Natural killer cell treated with Interleukin-12 subunit alpha and Interleukin-12 subunit beta and Interleukin-15 and Interleukin-18, amount 100 ng/mL, for 72 hours (primary cell): ENCODE measurements at regions not wholly inside any gene's neighbourhood (a gene's known extent, or its start where the extent isn't known, plus 50 kb on each side); places are given as distances from the start of the nearest gene placed in this dataset.

Experiments used
- ATAC-seq, 2 donors: fragments of 150-1000 bp; cut with Tn5 transposase in 1 of 2; sonication (Bioruptor Pico), chemical (Tn5 transposase) in 1 of 2; 2 replicates each; pipeline ENCODE4 v1.10.0; 2021
- DNase-seq: peaks from one replicate; pipeline ENCODE4 v3.0.0; 2022; ENCODE audit warnings: low spot score
- H3K27ac Mint-ChIP-seq, 2 donors: 1 replicate in 1 of 2; 2 replicates in 1 of 2; pipeline ENCODE4 v1.8.0; 2022; ENCODE audit warnings: mixed read lengths in 2 of 2, mild to moderate bottlenecking in 1 of 2, moderate library complexity in 1 of 2
- H3K27me3 Mint-ChIP-seq, 2 donors: 1 replicate in 1 of 2; 2 replicates in 1 of 2; pipeline ENCODE4 v1.8.0; 2022; ENCODE audit warnings: mixed read lengths in 2 of 2
- H3K36me3 Mint-ChIP-seq: one replicate; pipeline ENCODE4 v1.8.0; 2022; ENCODE audit warnings: mixed read lengths
- H3K4me1 Mint-ChIP-seq, 2 donors: 1 replicate in 1 of 2; 2 replicates in 1 of 2; pipeline ENCODE4 v1.8.0; 2022; ENCODE audit warnings: low read depth in 2 of 2, mixed read lengths in 2 of 2, mild to moderate bottlenecking in 1 of 2
- H3K4me3 Mint-ChIP-seq: one replicate; pipeline ENCODE4 v1.8.0; 2022; ENCODE audit warnings: mixed read lengths
- H3K9me3 Mint-ChIP-seq: 2 replicates; pipeline ENCODE4 v1.8.0; 2022; ENCODE audit warnings: mixed read lengths

DNA sequence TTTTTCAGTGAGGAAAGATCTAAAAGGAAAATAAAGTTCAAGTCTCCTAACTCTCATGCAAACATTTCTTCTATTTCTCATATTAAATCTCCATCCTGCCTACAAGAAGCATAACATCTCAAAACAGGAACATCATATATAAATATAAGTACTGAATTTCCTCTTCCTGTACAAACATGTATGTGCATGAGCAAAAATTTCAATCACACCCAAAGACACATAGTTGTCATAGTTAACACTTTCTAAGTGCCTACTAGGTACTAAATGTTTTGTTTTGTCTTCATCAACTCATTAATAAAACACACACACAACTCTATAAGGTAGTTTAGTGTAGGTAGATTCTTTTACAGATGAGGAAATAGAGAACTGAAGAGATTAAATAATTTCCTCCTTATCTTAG, 237.1 kb upstream of the ADGRL2 start:
- Mint-ChIP-seq H3K4me3 (no peak overlapping the region), H3K36me3 (no peaks in the 10 kb centered on the region), H3K4me1 (no peaks in the 10 kb centered on the region), H3K9me3 (peaks cover 10% of the 10 kb centered on the region), H3K27me3 (no peaks in the 10 kb centered on the region), H3K27ac (no peak overlapping the region)
- no peak for ATAC-seq
- no peak for DNase-seq

DNA sequence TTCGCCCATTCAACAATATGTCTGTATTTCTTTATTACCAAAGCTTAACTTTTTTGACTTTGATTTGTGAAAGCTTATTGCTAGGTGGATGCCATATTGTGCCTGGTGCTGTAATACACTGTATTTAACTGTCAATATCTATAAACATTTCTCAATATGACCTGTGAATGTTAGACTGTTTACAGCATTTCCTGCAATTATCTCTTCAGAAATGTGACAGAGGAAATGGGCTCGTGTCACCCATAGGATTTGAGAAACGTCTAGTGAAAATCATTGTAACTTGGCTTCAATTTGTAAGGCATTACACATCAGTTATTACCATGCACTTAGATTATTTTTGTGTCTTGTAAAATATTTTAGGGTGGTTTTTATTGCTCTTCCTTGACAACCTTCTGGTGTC, 237.8 kb upstream of the ADGRL2 start:
- H3K27me3 Mint-ChIP-seq: no peaks in the 10 kb centered on the region
- peaks cover 10% of the 10 kb centered on the region for H3K9me3 Mint-ChIP-seq
- H3K36me3 Mint-ChIP-seq: no peaks in the 10 kb centered on the region
- H3K27ac Mint-ChIP-seq: no peak overlapping the region
- H3K4me1 Mint-ChIP-seq: no peaks in the 10 kb centered on the region
- ATAC-seq: no peak
- H3K4me3 Mint-ChIP-seq: no peak overlapping the region
- DNase-seq: no peak

- Mint-ChIP-seq H3K27ac (no peak overlapping the region), H3K27me3 (no peaks in the 10 kb centered on the region), H3K9me3 (peaks cover 11% of the 10 kb centered on the region), H3K4me3 (no peak overlapping the region), H3K36me3 (no peaks in the 10 kb centered on the region), H3K4me1 (no peaks in the 10 kb centered on the region)
- no peak for DNase-seq
- ATAC-seq: no peak
Measured at GRCh38 chr1:81560629-81561028, 240.1 kb upstream of the ADGRL2 start.

DNA sequence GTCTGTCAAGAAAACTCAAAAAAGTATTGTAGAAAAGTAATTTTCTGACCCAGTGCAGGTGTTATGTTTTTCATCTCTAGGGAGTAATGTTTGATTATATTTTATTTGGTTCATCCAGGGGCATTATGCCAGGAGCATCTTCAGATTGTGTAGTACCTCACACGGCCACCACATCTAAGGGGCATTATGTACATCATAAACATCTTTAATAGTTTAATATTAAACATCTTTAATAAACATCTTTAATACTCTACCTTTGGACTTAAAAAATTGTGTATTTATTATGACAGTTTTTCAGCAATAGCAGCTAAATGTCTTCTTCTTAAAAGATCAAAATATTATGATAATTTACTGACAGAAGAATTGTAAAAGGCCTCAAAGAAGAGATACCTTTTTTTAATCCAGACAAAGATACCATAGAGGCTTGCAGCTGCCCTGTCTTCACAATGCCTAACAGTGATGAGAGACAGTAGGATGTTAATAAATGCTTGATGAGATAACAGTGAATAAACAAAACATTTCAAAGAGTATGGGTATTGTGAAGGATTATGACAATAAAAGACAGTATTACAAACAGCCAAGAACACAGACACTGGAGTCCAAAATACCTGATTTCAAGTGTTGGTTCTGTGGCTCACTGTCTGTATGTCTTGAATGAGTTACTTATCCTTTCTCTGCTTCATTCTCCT, 240.9 kb upstream of the ADGRL2 start:
- no peak overlapping the region for H3K4me3 Mint-ChIP-seq
- no peaks in the 10 kb centered on the region for H3K36me3 Mint-ChIP-seq
- ATAC-seq (no peak), DNase-seq (no peak)
- H3K27ac Mint-ChIP-seq: no peak overlapping the region
- H3K4me1 Mint-ChIP-seq: no peaks in the 10 kb centered on the region
- peaks cover 12% of the 10 kb centered on the region for H3K9me3 Mint-ChIP-seq
- no peaks in the 10 kb centered on the region for H3K27me3 Mint-ChIP-seq

DNA sequence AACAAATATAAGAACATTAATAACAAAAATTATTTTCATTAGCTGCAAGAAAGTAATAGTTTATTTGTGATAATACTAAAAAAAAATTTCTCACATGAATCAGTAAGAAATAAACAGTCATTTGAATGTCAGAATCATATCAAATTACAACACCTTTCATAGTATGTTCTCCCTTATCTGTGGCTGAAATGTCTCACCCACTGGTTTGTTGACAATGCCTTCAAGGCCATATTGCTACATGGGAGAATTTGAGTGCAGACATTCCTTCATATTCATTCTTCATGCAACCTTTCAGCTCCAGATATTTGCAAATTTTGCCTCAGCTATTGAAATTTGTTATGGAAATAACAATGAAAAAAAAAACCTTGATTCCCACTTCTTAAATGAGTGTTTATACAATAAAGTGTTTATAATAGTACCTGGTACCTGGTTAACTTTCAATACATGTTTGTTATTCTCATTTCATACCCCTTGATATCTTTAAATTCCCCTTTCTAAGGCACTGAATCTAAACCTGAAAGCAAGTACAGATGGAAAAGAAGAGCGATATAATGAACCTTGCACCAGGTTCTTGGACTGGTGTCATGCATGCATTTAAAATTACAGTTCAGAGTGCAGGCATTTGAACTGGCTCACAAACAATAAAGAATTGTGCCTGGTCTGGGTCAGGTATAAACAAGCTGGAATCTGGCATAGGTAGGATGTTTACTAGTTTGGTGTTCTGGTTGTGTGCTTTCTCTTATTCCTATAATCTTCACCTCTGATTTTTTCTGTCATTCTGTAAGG, 242.2 kb upstream of the ADGRL2 start:
- Mint-ChIP-seq H3K4me3 (no peak overlapping the region), H3K27ac (no peak overlapping the region), H3K9me3 (peaks cover 12% of the 10 kb centered on the region), H3K4me1 (no peaks in the 10 kb centered on the region), H3K27me3 (no peaks in the 10 kb centered on the region), H3K36me3 (no peaks in the 10 kb centered on the region)
- no peak for ATAC-seq
- no peak for DNase-seq

DNA sequence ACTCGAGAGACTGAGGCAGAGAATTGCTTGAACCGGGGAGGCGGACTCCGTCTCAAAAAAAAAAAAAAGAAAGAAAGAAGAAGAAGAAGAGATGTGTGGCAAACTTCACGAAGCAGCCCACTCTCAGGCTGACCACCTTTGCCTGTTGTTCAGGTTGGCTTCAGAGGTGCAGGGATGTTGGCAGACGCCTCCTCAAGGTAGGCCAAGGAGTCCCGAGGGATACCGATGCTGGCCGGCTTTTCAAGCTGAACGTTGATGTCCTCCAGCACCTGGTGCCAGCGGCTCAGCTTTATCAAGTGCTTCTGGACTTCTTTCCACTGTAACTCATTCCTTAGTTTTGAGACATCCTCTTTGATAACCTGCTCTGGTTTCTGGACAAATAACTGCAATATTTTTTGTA, 243.8 kb upstream of the ADGRL2 start:
- DNase-seq (no peak), ATAC-seq (no peak)
- Mint-ChIP-seq H3K27me3 (no peaks in the 10 kb centered on the region), H3K4me1 (no peaks in the 10 kb centered on the region), H3K4me3 (no peak overlapping the region), H3K27ac (no peak overlapping the region), H3K9me3 (peaks cover 12% of the 10 kb centered on the region), H3K36me3 (no peaks in the 10 kb centered on the region)

DNA sequence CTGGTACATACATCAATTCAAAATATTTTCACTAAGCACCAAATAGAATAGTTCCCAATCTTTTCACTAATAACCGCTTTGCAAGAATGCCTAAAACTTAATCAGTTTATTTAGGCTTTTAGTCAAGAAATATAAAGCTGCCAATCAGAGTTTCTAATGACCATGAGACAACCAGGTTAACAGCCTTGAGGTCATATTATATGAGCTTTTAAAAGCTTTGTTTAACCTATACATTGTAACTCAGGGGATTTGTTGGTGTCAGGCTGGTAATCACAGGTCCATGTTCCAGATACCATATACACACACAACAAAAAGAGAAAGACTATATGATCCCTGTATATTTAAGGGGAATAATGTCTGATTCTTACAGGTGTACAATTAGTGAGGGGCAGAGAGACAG, 246.2 kb upstream of the ADGRL2 start:
- no peaks in the 10 kb centered on the region for H3K4me1 Mint-ChIP-seq
- H3K27me3 Mint-ChIP-seq: no peaks in the 10 kb centered on the region
- no peak overlapping the region for H3K27ac Mint-ChIP-seq
- no peak for ATAC-seq
- H3K4me3 Mint-ChIP-seq: no peak overlapping the region
- no peak for DNase-seq
- H3K36me3 Mint-ChIP-seq: no peaks in the 10 kb centered on the region
- peaks cover 7% of the 10 kb centered on the region for H3K9me3 Mint-ChIP-seq

GRCh38 chr1:81554108-81554507, 246.6 kb upstream of the ADGRL2 start:
- Mint-ChIP-seq H3K27ac (no peak overlapping the region), H3K9me3 (peaks cover 7% of the 10 kb centered on the region), H3K27me3 (no peaks in the 10 kb centered on the region), H3K4me3 (no peak overlapping the region), H3K4me1 (no peaks in the 10 kb centered on the region), H3K36me3 (no peaks in the 10 kb centered on the region)
- no peak for ATAC-seq
- DNase-seq: no peak

GRCh38 chr1:81553503-81553902, 247.2 kb upstream of the ADGRL2 start:
- H3K27ac Mint-ChIP-seq: no peak overlapping the region
- no peaks in the 10 kb centered on the region for H3K27me3 Mint-ChIP-seq
- no peaks in the 10 kb centered on the region for H3K36me3 Mint-ChIP-seq
- ATAC-seq (no peak), DNase-seq (no peak)
- H3K9me3 Mint-ChIP-seq: peaks cover 7% of the 10 kb centered on the region
- H3K4me1 Mint-ChIP-seq: no peaks in the 10 kb centered on the region
- H3K4me3 Mint-ChIP-seq: no peak overlapping the region

DNA sequence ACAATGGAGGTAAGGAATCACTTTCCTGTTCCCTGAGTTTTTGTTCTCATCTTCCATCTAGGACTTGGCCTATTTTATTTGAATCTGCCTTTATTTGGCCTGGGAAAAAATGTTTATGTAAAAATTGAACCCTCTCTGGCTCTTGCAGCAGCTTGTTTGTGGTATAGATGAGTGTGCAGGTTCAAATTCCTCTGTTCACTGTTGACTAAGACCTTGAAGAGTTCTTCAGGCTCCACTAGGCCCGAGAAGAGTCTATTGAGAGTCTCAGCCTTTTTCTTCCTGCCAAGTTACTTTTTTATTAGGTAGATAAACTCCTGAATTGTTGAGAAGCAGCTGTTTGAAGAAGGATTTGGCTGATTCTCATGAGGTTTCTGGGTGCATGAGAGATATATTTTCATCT, 248.8 kb upstream of the ADGRL2 start:
- no peak overlapping the region for H3K27ac Mint-ChIP-seq
- H3K9me3 Mint-ChIP-seq: peaks cover 7% of the 10 kb centered on the region
- no peaks in the 10 kb centered on the region for H3K36me3 Mint-ChIP-seq
- H3K27me3 Mint-ChIP-seq: no peaks in the 10 kb centered on the region
- DNase-seq (no peak), ATAC-seq (no peak)
- no peaks in the 10 kb centered on the region for H3K4me1 Mint-ChIP-seq
- no peak overlapping the region for H3K4me3 Mint-ChIP-seq

DNA sequence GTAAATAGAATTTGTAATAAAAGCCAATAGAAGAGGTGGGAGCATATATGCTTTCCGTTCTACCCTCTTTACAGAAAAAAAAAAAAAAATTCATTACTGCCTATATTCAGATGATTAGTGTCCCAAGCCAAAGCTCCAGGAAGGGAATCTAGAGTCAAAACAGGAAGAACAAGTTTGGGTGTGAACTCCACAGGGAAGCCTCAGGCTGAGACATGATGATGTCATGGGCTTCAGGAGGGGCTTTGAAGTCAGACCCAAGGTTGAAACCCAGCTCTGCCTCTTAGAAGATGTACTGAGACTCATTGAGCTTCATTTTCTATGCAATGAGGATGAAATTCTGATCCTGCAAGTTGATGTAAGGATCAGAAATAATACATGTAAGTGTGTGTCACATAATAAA, 250.0 kb upstream of the ADGRL2 start:
- no peaks in the 10 kb centered on the region for H3K27me3 Mint-ChIP-seq
- H3K36me3 Mint-ChIP-seq: no peaks in the 10 kb centered on the region
- ATAC-seq: no peak
- no peak overlapping the region for H3K4me3 Mint-ChIP-seq
- no peak for DNase-seq
- no peaks in the 10 kb centered on the region for H3K4me1 Mint-ChIP-seq
- H3K9me3 Mint-ChIP-seq: peaks cover 5% of the 10 kb centered on the region
- H3K27ac Mint-ChIP-seq: no peak overlapping the region

GRCh38 chr1:81549588-81550127, 251.1 kb upstream of the ADGRL2 start:
- no peak overlapping the region for H3K4me3 Mint-ChIP-seq
- no peaks in the 10 kb centered on the region for H3K4me1 Mint-ChIP-seq
- no peaks in the 10 kb centered on the region for H3K27me3 Mint-ChIP-seq
- H3K9me3 Mint-ChIP-seq: peaks cover 4% of the 10 kb centered on the region
- ATAC-seq (no peak), DNase-seq (no peak)
- H3K36me3 Mint-ChIP-seq: no peaks in the 10 kb centered on the region
- H3K27ac Mint-ChIP-seq: no peak overlapping the region

- H3K36me3 Mint-ChIP-seq: no peaks in the 10 kb centered on the region
- peaks cover 2% of the 10 kb centered on the region for H3K9me3 Mint-ChIP-seq
- DNase-seq (no peak), ATAC-seq (no peak)
- no peaks in the 10 kb centered on the region for H3K27me3 Mint-ChIP-seq
- H3K4me3 Mint-ChIP-seq: no peak overlapping the region
- no peak overlapping the region for H3K27ac Mint-ChIP-seq
- no peaks in the 10 kb centered on the region for H3K4me1 Mint-ChIP-seq
Measured at GRCh38 chr1:81548918-81549587, 251.7 kb upstream of the ADGRL2 start.

DNA sequence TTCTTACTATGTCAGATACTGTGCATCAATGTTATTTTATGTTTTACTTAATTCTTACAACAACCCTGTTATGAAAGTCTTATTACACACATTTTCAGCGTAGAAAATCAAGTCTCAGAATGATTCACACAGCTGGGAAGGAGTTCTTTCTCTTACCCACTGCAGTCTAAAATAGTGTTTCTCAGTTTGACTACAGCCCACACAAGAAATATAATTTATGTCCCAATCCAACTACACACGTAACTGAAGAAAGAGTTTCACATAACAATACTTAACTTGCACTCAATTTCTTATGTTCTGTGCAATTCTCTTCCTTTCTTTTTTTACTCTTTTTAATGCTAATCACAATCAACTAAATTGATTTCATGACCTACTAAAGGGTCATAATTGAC, 252.8 kb upstream of the ADGRL2 start:
- Mint-ChIP-seq H3K4me3 (no peak overlapping the region), H3K27ac (no peak overlapping the region), H3K9me3 (peaks cover 6% of the 10 kb centered on the region), H3K4me1 (no peaks in the 10 kb centered on the region), H3K27me3 (no peaks in the 10 kb centered on the region), H3K36me3 (no peaks in the 10 kb centered on the region)
- DNase-seq (no peak), ATAC-seq (no peak)
